Suprapubic skin (tissue), 3 donors: ENCODE measurements at regions not wholly inside any gene's neighbourhood (a gene's known extent, or its start where the extent isn't known, plus 50 kb on each side); places are given as distances from the start of the nearest gene placed in this dataset.

Experiments
- POLR2A ChIP-seq, 2 donors: fragments of 450-650 bp; IDR thresholded peaks; one replicate each; pipeline ENCODE4 v1.6.1; 2017; ENCODE audit warnings: antibody characterized with exemption in 2 of 2, mild to moderate bottlenecking in 2 of 2, moderate library complexity in 2 of 2
- TF ChIP-seq, protein P1 (sequence below), 2 donors: fragments of 200-600 bp in 1 of 2; fragments of 450-650 bp in 1 of 2; sonication (generic) in 1 of 2; IDR thresholded peaks; one replicate each; pipeline ENCODE4 v1.5.1; 2016 to 2019; ENCODE audit warnings: antibody characterized with exemption in 2 of 2, mild to moderate bottlenecking in 1 of 2, moderate library complexity in 1 of 2

DNA sequence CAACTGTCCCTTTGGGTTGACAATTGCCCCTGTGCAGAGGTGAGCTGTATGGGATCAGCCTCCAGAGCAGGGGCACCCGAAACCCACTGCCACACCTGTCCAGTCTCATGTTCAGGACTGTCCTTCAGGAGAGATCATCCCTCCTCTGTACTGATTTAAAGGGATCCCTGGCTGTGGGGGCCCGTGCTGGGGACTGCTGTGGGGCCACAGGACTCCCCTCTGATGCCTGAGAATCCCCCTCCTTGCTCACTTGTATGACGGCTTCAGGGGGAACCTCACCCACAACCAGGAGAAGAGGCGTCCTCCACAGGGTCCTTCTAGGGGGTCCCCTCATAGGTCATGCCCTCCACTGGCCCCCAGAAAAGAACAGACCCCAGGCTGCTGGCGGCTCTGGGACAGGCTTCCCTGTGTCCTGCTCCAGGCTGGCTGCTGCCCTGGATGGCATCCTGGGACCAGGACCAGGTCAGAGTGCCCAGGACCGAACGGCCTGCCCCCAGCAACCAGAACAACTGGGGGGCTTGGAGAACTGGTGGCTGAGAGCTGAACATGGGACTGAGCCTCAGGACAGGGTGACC is 77.5 kb upstream of the ACTRT2 start:
- TF ChIP-seq, protein P1, sequence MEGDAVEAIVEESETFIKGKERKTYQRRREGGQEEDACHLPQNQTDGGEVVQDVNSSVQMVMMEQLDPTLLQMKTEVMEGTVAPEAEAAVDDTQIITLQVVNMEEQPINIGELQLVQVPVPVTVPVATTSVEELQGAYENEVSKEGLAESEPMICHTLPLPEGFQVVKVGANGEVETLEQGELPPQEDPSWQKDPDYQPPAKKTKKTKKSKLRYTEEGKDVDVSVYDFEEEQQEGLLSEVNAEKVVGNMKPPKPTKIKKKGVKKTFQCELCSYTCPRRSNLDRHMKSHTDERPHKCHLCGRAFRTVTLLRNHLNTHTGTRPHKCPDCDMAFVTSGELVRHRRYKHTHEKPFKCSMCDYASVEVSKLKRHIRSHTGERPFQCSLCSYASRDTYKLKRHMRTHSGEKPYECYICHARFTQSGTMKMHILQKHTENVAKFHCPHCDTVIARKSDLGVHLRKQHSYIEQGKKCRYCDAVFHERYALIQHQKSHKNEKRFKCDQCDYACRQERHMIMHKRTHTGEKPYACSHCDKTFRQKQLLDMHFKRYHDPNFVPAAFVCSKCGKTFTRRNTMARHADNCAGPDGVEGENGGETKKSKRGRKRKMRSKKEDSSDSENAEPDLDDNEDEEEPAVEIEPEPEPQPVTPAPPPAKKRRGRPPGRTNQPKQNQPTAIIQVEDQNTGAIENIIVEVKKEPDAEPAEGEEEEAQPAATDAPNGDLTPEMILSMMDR (IDR thresholded peaks at IDR 0.05) = no peak
- no peak for TF ChIP-seq POLR2A (IDR thresholded peaks at IDR 0.05)
